GM12874 (cell line): ENCODE measurements at regions not wholly inside any gene's neighbourhood (a gene's known extent, or its start where the extent isn't known, plus 50 kb on each side); places are given as distances from the start of the nearest gene placed in this dataset.

ENCODE experiments used
- TF ChIP-seq, protein P1 (sequence below): IDR thresholded peaks from 2 replicates; pipeline ENCODE4 v1.5.1; 2011; ENCODE audit warnings: low read depth, mild to moderate bottlenecking, control low read depth, low read length, moderate library complexity; ENCODE audit not compliant: insufficient read depth

DNA sequence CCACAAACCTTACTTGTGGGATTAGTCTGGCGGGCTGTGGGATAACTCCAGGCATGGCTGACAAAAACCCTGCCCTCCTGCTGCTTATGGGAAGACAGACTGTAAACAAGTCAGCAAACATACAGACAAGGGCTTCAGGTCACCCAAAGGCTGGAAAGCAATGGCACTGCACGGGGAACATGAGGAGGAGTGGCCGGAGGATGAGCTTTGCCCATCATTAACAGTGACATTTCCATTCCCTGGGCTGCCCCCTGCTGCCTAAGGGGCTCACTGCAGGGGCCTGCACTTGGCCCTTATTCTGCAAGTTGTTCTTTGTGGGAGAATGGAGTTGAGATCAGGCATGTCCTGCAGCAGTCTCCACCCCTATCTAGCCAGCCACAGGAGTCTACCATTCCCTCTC is 91.3 kb downstream of the UQCRFS1 start:
- TF ChIP-seq, protein P1, sequence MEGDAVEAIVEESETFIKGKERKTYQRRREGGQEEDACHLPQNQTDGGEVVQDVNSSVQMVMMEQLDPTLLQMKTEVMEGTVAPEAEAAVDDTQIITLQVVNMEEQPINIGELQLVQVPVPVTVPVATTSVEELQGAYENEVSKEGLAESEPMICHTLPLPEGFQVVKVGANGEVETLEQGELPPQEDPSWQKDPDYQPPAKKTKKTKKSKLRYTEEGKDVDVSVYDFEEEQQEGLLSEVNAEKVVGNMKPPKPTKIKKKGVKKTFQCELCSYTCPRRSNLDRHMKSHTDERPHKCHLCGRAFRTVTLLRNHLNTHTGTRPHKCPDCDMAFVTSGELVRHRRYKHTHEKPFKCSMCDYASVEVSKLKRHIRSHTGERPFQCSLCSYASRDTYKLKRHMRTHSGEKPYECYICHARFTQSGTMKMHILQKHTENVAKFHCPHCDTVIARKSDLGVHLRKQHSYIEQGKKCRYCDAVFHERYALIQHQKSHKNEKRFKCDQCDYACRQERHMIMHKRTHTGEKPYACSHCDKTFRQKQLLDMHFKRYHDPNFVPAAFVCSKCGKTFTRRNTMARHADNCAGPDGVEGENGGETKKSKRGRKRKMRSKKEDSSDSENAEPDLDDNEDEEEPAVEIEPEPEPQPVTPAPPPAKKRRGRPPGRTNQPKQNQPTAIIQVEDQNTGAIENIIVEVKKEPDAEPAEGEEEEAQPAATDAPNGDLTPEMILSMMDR: no peak

DNA sequence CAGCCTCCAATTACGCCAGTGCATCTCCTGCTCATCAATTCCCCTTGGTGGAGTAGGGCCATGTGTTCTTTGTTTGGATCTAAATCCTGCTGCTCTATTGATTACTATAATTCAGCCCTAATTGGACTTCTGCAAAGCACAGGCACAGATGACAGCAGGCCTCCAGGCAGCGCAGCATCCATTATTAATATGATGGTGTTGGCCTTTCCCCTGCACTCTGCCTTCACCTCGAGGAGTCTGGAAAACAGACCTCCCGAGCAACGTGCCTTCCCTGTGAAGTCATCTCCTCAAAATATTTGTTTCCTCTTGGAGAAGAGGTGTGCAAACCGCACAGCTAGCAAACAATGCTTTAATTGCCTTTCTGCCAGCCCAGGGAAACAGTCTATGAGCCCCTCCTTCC is 92.5 kb downstream of the UQCRFS1 start:
- TF ChIP-seq, protein P1: no peak

DNA sequence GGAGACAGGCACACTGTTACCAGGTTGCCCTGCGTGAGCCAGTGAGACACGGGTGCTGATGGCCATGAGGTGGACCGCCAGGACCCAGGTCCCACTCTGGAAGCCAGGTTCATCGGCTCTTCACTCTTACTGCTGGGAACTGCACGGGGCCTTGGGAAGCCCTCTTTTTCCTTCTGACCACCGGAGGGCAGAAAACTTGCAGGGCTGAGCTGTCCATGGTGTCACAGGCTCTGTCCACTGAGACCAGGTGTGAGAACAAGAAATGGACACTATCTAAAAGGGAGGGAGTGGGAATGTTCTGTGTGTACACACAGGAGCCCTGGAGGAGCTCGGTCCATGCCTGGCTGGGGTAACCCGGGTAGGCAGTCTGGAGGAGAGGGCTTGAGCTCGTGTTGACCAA is 93.4 kb downstream of the UQCRFS1 start:
- TF ChIP-seq, protein P1: no peak

- TF ChIP-seq, protein P1: no peak
Measured at GRCh38 chr19:29118389-29118788, 94.6 kb downstream of the UQCRFS1 start.

DNA sequence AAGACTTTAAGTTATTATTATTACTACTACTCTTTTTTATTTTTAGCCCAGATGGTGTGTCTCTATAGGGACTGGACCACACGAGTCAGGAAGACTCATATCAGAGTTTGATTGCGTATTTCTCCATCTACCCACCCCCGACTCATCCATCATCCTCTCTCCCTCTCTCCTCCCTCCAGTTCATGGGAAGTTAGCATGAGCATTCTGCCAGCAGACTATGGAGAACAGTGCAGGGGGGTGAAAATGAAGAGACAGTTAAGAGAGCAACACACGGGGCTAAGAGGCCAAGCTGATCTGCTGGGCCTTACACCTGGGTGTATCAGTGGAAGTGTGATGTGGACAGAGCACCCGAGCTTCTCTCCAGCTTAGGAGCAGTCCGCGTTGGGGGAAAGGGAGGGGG is 95.0 kb downstream of the UQCRFS1 start:
- TF ChIP-seq, protein P1: no peak

DNA sequence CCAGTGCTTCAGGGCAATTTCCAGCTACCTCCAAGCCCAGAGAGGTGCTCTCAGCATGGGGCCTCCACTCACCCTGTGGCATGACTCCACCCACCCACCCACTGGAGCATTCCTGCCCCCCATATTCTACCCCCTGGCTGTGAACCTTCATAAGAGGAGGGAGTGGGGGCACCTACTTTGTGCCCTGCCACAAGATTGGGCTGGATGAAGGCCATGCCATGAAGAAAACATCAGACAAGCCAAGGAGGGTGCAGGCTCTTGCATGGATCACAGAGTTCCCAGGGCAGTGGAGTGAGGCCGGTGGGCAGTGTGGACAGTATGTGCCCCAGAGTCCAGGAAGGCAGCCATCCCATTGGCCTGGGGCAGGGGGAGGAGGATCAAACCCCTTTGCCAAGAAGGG is 97.8 kb downstream of the UQCRFS1 start:
- TF ChIP-seq, protein P1: no peak

DNA sequence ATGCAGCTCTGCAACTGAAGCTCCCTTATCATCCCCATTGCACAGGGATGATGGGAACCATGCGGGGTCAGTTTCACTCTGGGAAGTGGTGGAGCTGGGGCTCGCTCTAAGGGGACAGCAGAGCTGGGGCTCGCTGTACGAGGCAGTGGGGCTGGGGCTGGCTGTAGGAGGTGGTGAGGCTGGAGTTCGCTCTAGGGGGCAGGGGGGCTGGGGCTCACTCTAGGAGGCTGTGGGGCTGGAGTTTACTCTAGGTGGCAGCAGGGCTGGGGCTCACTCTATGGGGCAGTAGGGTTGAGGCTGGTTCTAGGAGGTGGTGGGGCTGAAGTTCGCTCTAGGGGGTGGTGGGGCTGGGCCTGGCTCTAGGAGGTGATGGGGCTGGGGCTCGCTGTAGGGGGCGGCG is 99.1 kb downstream of the UQCRFS1 start:
- TF ChIP-seq, protein P1: no peak

DNA sequence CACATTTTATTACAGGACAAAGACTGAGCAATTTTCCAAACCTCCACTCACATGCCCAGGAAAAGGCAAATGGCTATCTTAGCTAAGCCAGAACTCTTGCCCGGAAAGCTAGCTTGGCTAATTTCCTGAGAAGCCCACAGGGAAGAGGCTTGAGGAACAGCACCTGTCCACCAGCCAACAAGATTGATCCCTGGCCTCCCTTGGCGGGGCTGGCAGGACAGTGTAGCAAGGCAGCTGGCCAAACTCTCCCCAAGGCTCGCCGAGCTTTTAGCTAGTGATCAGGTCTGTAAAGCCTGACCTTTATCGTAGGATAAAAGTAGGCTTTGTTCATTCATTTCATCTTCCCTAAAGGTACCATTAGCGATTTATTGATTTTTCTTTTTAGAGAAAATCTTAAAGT is 101.4 kb downstream of the UQCRFS1 start:
- TF ChIP-seq, protein P1: no peak
